GM10248 (cell line): ENCODE measurements at regions not wholly inside any gene's neighbourhood (a gene's known extent, or its start where the extent isn't known, plus 50 kb on each side); places are given as distances from the start of the nearest gene placed in this dataset.

ENCODE experiments used
- CTCF ChIA-PET: fragments of 300-600 bp; sonication (Branson Sonifier 250); formaldehyde crosslinking; extraction: SDS; loops from one replicate; lab custom pipeline; 2021; ENCODE audit warnings: antibody characterized with exemption; lab: Yijun Ruan, JAX
- POLR2A ChIA-PET: fragments of 350-650 bp; sonication (Branson Sonifier 250); formaldehyde crosslinking; extraction: SDS; loops from one replicate; lab custom pipeline; 2020; ENCODE audit warnings: antibody characterized with exemption; lab: Yijun Ruan, JAX
- DNase-seq: peaks from one replicate; pipeline ENCODE4 v3.0.0; 2012; ENCODE audit errors: extremely low spot score
- TF ChIP-seq, protein P1 (sequence below): IDR thresholded peaks from 2 replicates; pipeline ENCODE4 v1.5.1; 2012; ENCODE audit warnings: mild to moderate bottlenecking, low read depth; ENCODE audit errors: extremely low read depth, missing control alignments, control extremely low read depth

DNA sequence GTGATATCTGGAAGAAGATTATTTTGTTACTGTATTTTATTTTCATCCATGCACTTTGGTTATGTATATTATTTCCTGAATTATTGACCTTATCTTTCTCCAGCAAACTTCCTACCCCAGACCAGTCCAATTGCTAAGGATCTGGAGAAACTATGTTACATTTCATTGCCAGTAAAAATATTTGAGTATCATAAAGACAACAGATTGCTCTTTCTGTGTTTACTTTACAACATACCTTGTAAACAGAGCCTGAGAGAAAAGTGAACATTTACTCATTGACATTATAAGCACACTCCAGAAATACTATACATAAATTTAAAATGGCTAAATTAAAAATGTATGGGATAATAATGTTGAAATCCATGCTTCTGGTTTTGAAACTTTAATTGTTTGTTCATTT, 186.2 kb upstream of the FAM3C start:
- TF ChIP-seq, protein P1, sequence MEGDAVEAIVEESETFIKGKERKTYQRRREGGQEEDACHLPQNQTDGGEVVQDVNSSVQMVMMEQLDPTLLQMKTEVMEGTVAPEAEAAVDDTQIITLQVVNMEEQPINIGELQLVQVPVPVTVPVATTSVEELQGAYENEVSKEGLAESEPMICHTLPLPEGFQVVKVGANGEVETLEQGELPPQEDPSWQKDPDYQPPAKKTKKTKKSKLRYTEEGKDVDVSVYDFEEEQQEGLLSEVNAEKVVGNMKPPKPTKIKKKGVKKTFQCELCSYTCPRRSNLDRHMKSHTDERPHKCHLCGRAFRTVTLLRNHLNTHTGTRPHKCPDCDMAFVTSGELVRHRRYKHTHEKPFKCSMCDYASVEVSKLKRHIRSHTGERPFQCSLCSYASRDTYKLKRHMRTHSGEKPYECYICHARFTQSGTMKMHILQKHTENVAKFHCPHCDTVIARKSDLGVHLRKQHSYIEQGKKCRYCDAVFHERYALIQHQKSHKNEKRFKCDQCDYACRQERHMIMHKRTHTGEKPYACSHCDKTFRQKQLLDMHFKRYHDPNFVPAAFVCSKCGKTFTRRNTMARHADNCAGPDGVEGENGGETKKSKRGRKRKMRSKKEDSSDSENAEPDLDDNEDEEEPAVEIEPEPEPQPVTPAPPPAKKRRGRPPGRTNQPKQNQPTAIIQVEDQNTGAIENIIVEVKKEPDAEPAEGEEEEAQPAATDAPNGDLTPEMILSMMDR = no peak
- ChIA-PET POLR2A (no interaction called here), CTCF (no interaction called here)
- DNase-seq = no peak

DNA sequence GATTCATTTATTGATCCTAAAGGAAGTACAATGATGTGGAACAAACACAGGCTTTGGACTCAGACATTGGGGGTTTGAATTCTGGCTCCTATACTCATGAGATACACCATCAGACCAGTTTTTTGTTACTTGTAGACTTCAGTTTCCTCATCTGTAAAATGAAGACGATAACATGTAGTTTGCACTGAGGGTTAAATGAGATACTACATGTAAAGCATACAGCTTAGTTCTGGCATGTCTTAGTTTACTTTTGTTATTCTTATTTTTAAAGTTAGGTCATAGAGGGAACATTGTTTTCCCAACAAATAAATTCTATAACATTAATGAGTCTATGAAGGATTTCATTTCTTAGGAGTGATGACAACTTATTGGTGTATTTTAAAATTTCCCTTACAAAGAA, 183.5 kb upstream of the FAM3C start:
- CTCF ChIA-PET = interaction anchor here (1.6 to 2.1 kb wide), 2 partner anchors 8 to 18 kb away, joined by 4 to 5 read pairs; no protein-coding TSS in a partner anchor

DNA sequence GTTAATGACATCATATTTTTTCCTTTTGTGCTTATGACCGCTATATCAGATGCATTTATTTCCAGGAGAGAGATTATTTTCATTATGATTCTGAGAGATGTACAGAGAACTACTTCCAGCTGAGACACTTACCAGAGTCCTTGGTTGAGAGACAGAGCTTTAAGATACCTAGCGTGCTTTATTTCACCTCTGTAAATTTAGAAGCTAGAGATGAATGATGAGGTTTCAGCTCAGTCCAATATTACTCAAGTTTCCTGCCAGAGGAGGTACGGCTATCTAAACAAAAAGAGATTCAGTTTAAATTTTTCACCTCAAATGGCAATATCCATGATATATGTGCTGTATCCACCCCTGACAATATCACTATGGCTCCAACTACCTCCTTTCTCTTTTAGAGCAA, 182.6 kb upstream of the FAM3C start:
- TF ChIP-seq, protein P1 = no peak
- ChIA-PET POLR2A (no interaction called here), CTCF (interaction anchor here (1.0 to 1.6 kb wide), 2 partner anchors 17 to 31 kb away, joined by 4 to 5 read pairs; no protein-coding TSS in a partner anchor)
- no peak for DNase-seq

More for the DNA sequence above, 183.5 kb upstream of the FAM3C start:
- TF ChIP-seq, protein P1 = no peak
- DNase-seq = no peak
- POLR2A ChIA-PET = no interaction called here

DNA sequence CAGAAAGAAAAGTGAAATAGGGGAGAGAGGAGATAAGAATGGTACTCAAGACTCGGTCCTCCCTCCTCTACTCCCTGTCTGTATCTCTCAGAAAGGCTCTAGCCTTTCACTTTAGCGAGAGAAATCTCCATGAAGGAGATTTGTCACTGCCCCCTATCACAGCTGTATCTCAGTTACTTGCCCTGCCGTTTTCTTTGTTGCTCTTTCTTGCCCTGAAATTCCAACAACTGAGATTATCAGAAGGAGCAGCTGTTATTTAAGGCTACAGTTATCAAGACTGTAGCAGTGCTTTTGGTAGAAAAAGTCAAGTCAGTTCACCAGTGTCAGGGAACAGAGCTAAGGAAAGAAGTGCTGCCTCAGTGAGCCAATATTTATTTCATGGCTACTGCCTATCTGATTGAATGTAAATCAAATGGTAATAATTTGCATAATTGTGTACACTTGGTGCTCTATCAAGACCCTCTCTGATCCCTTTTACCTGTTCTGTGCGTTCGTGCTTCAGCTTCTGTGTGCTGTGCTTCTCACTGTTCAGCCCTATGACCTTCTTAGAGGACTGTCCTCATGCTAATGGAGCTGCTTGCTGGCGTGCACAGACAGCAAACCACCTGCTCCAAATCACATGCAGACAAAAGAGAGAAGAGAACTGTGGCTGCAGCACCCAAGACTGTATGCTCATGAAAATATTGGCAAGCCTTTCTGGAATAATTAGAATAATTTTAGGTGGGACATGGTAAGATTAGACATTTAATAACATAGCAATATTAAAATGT, 180.2 kb upstream of the FAM3C start:
- TF ChIP-seq, protein P1 = no peak
- DNase-seq = no peak
- ChIA-PET POLR2A (no interaction called here), CTCF (interaction anchor here (0.6 kb wide), 1 partner anchor 418 kb away, joined by 3 read pairs; no protein-coding TSS in a partner anchor)

DNA sequence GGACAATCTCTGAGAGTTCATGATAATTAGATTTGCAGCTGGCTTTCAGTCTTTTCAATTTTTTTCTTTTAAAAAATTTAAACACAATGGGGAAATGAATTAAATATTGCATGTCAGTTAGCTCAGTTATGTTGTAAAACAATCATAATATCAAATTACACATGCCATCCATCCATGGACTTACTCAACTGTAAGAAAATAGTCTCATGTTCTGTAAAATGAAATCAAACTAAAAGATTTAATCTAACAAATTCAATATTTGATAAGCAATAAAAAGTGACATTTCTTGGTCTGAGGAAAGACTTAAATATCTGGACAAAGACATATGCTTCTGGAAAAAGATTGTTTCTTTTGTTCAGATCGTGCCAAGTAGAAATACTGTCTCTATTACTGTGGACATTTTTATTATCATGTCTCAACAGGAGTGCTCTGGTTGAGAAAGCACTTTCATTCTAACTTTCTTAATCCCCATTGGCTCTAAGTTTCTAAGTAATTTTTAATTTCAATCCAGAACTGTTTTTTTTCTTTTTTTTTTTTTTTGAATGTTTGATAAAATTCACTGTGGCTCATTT, 179.2 kb upstream of the FAM3C start:
- POLR2A ChIA-PET = no interaction called here
- no peak for DNase-seq
- TF ChIP-seq, protein P1 = no peak
- CTCF ChIA-PET = no interaction called here

DNA sequence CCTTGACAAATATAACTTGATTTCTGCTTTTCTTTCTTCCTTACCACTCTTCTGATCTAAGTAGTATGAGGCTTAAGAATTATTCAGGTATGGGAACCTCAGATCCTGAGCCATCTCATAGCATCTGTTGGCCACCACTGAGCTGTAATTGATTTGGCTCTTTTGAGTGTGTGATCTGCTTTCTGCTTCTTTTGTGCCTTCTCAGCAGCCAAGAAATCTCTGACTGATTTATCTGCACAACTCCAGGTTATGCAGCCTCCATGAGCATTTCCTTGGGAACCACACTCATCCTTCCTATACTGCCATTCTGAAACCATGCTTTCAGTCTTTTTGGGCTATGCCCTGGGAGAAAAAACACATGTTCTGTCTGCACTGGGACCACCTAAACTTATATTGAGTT, 178.0 kb upstream of the FAM3C start:
- TF ChIP-seq, protein P1 = no peak
- POLR2A ChIA-PET = no interaction called here
- no peak for DNase-seq
- CTCF ChIA-PET = interaction anchor here (0.9 kb wide), 1 partner anchor 11 kb away, joined by 3 read pairs; no protein-coding TSS in a partner anchor
